Midbrain (tissue), 1 donor: ENCODE measurements at regions not wholly inside any gene's neighbourhood (a gene's known extent, or its start where the extent isn't known, plus 50 kb on each side); places are given as distances from the start of the nearest gene placed in this dataset.
"Not testable (repeated sequence)": the region's sequence is repeated elsewhere in the genome, so short reads cannot be mapped to it uniquely, and the experiment has no call there.

Source experiments
- DNase-seq: peaks from one replicate; lab custom pipeline; 2025; lab: John Stamatoyannopoulos, UW

- DNase-seq = no peak
These were observed 103.5 kb upstream of the BMAL1 start for GRCh38 chr11:13174090-13174489.

DNA sequence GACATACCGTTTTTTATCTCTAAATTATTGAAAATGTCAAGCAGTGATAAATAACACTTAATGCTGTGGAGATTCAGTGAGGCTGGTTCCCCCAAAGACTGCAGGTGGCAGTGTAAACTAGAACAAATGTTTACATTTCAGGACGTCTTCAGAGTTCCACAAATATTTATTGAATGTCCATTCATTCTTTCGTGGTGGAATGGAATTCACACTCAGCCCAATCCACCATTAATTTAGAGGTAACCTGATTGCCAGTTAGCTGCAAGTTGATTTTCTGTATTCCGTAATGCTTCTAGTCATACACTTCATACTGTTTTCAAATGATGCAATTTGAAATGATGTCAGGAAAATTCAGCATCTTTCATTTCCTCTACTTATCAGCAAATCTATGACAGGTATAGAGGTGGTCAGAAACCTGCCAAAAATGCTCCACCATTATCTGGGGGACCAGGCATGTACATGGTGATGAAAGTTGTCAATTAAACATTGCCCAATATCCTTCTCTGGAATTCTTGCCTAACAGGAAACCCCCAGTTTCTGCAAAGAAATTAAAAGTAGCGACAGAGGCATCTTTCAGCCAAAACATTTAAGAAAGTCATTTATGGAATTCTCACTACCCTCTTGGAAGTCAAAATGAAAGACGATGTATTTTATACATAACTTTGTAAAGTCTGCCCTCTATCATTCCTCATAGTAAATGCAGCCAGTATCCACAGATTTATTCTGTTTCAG is 94.3 kb upstream of the BMAL1 start:
- DNase-seq = peak; percentile 46

GRCh38 chr11:13183826-13184196 is 93.8 kb upstream of the BMAL1 start:
- no peak for DNase-seq

DNA sequence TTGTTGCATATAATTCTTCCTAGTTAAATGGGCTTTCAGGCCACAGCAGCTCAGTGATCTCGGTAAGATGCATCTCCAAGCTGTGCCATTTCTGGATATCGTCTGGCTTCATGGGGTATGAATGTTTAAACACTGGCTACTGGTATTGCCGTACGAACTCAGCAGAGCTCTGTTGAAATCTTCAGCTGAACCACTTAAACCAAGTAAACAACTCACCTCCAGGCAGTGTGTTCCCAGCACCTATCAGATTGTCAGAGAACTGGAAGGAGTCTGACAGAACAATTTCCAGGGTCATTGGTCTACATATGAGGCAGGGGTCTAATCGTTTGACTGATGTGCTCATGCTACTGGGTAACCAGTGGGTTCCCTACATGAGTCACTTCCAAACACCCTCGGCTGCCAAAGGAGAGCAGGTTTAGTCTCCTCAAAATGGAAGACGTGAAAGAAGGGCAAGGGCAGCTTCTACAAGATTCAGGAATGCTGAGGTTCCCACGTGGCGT is 93.2 kb upstream of the BMAL1 start:
- no peak for DNase-seq

GRCh38 chr11:13188179-13188578 is 89.4 kb upstream of the BMAL1 start:
- DNase-seq = no peak

DNA sequence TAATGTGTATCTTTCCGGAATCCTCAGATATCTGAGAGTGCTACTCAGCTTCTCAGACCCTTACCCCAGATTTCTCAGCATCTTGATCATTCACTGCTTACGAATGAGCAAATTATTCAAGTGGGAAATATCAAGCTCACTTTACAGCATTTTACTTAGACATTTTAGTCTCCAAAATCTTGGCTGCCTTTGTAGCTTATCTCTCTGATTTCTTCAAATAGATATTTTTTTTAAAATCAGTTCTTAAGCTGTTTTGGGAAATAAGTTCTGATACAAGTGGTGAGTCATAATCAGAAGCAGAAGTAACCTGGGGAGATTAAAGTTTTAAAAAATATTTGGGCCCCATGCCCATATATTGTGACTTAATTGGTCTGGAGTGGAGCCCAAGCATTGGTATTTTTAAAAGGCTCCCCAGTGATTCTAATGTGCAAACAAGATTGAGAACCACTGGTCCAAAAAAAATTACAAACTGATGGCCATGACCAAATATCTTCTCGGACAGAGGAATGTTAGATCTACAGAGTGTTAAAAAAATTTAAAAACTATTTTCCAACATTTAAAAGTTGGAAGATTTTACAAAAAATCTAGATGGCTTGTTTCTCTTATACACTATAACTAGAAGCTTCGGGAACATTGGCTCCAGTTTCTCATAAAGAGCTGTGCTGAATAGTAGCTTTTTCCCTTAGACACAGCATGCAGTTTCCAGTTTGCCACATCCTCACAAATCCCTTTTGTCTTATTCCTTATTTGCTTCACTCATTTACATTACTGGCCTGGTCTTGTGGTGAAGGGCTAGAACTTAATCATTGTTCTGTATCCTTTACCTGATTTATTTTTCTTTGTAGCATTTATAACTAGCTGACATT is 87.8 kb upstream of the BMAL1 start:
- no peak for DNase-seq

GRCh38 chr11:13193613-13194012 is 84.0 kb upstream of the BMAL1 start:
- DNase-seq = no peak

DNA sequence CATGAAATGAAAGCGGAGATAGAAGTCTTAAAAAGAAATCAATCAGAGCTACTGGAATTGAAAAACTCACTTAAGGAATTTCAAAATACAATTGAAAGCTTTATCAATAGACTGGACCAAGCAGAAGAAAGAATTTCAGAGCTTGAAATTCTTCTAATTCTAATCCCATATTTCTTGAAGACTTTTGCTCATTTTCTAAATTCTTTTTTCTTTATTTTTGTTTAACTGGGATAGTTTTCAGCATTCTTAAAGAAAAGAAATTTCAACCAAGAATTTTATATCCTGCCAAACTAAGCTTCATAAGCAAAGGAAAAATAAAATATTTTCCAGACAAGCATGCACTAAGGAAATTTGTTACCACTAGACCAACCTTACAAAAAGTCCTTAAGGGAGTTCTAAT is 80.2 kb upstream of the BMAL1 start:
- DNase-seq = not testable (repeated sequence)

DNA sequence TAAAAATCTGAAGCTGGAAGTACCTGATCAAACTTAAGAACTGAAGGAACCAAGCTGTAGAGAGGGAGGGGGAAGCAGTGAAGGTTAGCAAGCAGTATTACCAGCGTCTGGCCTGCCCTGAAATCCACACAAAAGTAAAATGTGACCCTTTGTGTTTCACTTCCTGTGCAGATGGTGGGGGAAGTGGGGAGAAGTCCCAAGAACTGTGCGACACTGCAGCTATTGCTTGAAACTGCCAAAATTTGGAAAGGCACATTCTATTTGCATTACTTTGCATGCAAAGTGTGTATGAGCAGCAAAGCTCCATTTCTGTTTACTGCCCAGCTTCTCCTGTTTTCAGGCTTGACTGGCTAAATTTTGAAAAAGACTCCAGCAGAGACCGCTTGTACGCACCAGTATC is 72.1 kb upstream of the BMAL1 start:
- DNase-seq = no peak

- DNase-seq = no peak
These were observed 71.4 kb upstream of the BMAL1 start for GRCh38 chr11:13206086-13206640.

GRCh38 chr11:13207270-13207664 is 70.3 kb upstream of the BMAL1 start:
- no peak for DNase-seq

GRCh38 chr11:13207665-13208594 is 69.7 kb upstream of the BMAL1 start:
- DNase-seq = no peak

- no peak for DNase-seq
These were observed 68.7 kb upstream of the BMAL1 start for GRCh38 chr11:13208921-13209320.

- DNase-seq = no peak
These were observed 68.2 kb upstream of the BMAL1 start for GRCh38 chr11:13209379-13209778.

- DNase-seq = peak; percentile 52
These were observed 67.2 kb upstream of the BMAL1 start for GRCh38 chr11:13210424-13210823.

- DNase-seq = no peak
These were observed 63.3 kb upstream of the BMAL1 start for GRCh38 chr11:13214276-13214675.

- no peak for DNase-seq
These were observed 62.4 kb upstream of the BMAL1 start for GRCh38 chr11:13215149-13215548.

- no peak for DNase-seq
These were observed 61.4 kb upstream of the BMAL1 start for GRCh38 chr11:13216019-13216710.

- no peak for DNase-seq
These were observed 60.9 kb upstream of the BMAL1 start for GRCh38 chr11:13216711-13217075.

GRCh38 chr11:13218685-13219084 is 58.9 kb upstream of the BMAL1 start:
- not testable (repeated sequence) for DNase-seq

DNA sequence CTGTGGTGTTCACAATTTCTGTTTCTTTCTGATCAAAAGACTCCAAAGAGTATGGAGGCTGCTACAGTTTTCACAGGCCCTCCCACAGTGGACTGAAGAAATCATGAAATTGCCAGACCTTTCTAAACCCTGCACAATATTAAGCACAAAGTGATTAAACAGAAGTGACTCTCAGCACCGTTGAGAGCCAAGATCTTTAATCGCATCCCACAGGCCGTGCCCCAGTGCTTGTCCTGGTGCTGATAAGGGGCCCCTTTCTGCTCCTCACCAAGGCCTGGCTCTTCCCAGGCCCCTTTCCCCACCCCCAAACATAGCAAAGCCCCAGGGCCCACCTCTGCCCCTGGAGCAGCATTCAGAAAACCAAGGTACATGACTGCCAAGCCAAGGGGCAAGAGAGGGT is 57.4 kb upstream of the BMAL1 start:
- DNase-seq = no peak
